Epithelial cell of esophagus (primary cell): ENCODE measurements at regions not wholly inside any gene's neighbourhood (a gene's known extent, or its start where the extent isn't known, plus 50 kb on each side); places are given as distances from the start of the nearest gene placed in this dataset.

Source experiments
- DNase-seq: peaks from one replicate; pipeline ENCODE4 v3.0.0; 2010; ENCODE audit warnings: low read depth
- H3K4me3 ChIP-seq: 2 replicates; pipeline ENCODE4 v1.5.1; 2011; ENCODE audit warnings: mild to moderate bottlenecking, low read length, control low read depth
- TF ChIP-seq, protein P1 (sequence below): IDR thresholded peaks from 2 replicates; pipeline ENCODE4 v1.5.1; 2011; ENCODE audit warnings: low read depth, mild to moderate bottlenecking, low read length, control low read depth, inconsistent platforms; ENCODE audit not compliant: insufficient read depth; ENCODE audit errors: missing control alignments

- no peak for DNase-seq
- TF ChIP-seq, protein P1, sequence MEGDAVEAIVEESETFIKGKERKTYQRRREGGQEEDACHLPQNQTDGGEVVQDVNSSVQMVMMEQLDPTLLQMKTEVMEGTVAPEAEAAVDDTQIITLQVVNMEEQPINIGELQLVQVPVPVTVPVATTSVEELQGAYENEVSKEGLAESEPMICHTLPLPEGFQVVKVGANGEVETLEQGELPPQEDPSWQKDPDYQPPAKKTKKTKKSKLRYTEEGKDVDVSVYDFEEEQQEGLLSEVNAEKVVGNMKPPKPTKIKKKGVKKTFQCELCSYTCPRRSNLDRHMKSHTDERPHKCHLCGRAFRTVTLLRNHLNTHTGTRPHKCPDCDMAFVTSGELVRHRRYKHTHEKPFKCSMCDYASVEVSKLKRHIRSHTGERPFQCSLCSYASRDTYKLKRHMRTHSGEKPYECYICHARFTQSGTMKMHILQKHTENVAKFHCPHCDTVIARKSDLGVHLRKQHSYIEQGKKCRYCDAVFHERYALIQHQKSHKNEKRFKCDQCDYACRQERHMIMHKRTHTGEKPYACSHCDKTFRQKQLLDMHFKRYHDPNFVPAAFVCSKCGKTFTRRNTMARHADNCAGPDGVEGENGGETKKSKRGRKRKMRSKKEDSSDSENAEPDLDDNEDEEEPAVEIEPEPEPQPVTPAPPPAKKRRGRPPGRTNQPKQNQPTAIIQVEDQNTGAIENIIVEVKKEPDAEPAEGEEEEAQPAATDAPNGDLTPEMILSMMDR, result no peak
- H3K4me3 ChIP-seq, result no peak overlapping the region
Observed at GRCh38 chr1:73105755-73106154, 823.4 kb upstream of the NEGR1 start.

DNA sequence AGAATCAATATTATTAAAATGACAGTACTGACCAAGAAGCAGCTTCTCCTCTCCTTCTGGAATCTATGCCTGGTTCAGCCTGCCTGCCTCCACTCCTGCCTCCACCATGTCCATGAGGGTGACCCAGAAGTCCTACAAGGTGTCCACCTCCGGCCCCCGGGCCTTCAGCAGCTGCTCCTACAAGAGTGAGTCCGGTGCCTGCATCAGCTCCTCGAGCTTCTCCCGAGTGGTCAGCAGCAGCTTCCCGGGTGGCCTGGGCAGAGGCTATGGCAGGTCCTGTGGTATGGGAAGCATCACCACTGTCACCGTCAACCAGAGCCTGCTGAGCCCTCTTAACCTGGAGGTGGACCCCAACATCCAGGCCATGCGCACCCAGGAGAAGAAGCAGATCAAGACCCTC lies 822.4 kb upstream of the NEGR1 start:
- TF ChIP-seq, protein P1, result no peak
- DNase-seq, result no peak
- H3K4me3 ChIP-seq, result no peak overlapping the region

DNA sequence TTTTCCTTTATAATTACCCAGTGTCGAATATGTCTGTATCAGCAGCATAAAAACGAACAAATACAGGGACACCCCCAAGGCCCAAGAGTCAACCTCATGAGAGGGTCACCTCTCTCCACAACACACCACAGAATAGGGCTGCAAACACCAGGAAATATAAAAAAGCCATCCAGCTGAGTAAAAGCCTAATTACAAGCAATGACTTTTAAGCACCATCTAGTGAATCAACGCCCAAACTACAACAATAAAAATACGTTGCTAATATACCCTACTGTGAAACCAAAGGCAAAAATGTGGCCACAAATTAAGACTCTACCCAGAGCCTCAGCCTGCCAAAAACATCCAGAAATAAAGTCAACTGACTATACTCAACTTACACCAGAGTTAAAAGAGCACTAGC lies 817.9 kb upstream of the NEGR1 start:
- TF ChIP-seq, protein P1, result no peak
- H3K4me3 ChIP-seq, result no peak overlapping the region
- no peak for DNase-seq

DNA sequence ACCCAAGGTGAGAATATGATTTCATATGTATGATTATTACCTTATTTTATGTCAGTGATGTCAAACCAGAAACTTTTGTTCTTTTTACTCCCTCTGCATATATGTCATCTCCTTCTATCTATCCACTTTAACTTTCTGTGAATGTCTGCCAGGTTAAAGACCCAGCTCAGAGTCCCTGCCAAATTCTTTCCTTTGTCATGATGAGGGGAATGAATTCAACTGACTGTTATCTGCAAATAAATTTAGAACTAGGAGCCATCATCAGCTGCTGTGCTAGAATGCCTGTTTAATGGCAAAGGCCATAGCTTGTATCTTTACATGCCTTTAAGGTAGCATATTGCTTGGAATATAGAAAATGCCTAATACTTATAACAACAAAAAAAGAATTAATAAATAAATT lies 815.6 kb upstream of the NEGR1 start:
- DNase-seq, result no peak

GRCh38 chr1:73096841-73097240 lies 814.5 kb upstream of the NEGR1 start:
- TF ChIP-seq, protein P1, result no peak
- no peak for DNase-seq
- no peak overlapping the region for H3K4me3 ChIP-seq

More for the DNA sequence above, 815.6 kb upstream of the NEGR1 start:
- TF ChIP-seq, protein P1, result no peak
- H3K4me3 ChIP-seq, result no peak overlapping the region

DNA sequence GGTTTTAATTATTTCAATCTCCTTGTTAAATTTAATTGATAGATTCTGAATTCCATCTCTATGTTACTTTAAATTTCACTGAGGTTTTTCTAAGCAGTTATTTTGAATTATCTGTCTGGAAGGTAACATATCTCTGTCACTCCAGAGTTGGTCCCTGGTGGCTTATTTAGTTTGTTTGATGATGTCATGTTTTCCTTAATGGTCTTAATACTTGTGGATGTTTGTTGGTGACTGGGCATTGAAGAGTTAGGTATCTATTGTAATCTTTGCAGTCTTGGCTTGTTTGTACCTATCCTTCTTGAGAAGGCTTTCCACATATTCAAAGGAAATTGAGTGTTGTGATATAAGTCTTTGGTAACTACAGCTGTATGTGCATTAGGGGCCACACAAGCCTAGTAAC lies 810.0 kb upstream of the NEGR1 start:
- TF ChIP-seq, protein P1, result no peak
- no peak overlapping the region for H3K4me3 ChIP-seq
- DNase-seq, result no peak

GRCh38 chr1:73066866-73067265 lies 784.5 kb upstream of the NEGR1 start:
- DNase-seq, result no peak
- no peak overlapping the region for H3K4me3 ChIP-seq
- TF ChIP-seq, protein P1, result no peak
